Endothelial cell of umbilical vein (primary cell): ENCODE measurements at regions not wholly inside any gene's neighbourhood (a gene's known extent, or its start where the extent isn't known, plus 50 kb on each side); places are given as distances from the start of the nearest gene placed in this dataset.

Experiments used
- BruUV-seq: library from RNA; stranded (reverse); fragments of 400-500 nt; replicated peaks from 2 replicates; lab custom pipeline; 2021; lab: Mats Ljungman, UMichigan
- CTCF ChIA-PET: fragments of 300-600, 350-600 bp; sonication (Branson Sonifier 250); formaldehyde crosslinking; loops from one replicate; lab custom pipeline; 2021; ENCODE audit warnings: antibody characterized with exemption, inconsistent platforms; lab: Charles Lee
- POLR2A ChIA-PET: fragments of 300-600, 350-600 bp; sonication (Branson Sonifier 250); formaldehyde crosslinking; loops from one replicate; lab custom pipeline; 2021; ENCODE audit warnings: antibody characterized with exemption, inconsistent platforms; lab: Charles Lee
- DNase-seq: peaks from one replicate; pipeline ENCODE4 v3.0.0-alpha.2; 2011; ENCODE audit warnings: low read depth, low spot score
- FAIRE-seq: peaks from 2 replicates; lab custom pipeline; 2011; peaks lifted over from hg19 to GRCh38; lab: Jason Lieb, UNC
- H2AFZ ChIP-seq: 2 replicates; pipeline ENCODE4 v1.6.0; 2012; ENCODE audit warnings: low read depth, low read length, control low read depth, inconsistent platforms
- H3K27ac ChIP-seq: 2 replicates; pipeline ENCODE4 v1.5.1; 2011; ENCODE audit warnings: low read depth, mild to moderate bottlenecking, control low read depth, low read length, moderate library complexity; ENCODE audit not compliant: insufficient read depth
- H3K27me3 ChIP-seq, 2 experiments: 2 replicates each; pipeline versions ENCODE4 v1.6.0 to v1.6.1; 2011; ENCODE audit warnings: low read length in 2 of 2, mixed read lengths in 1 of 2; ENCODE audit not compliant: control insufficient read depth in 2 of 2, insufficient read depth in 2 of 2
- H3K36me3 ChIP-seq, 2 experiments: 2 replicates in 1 of 2; 3 replicates in 1 of 2; pipeline ENCODE4 v1.5.1; 2011; ENCODE audit warnings: low read length in 2 of 2, mild to moderate bottlenecking in 1 of 2, moderate library complexity in 1 of 2; ENCODE audit not compliant: control insufficient read depth in 2 of 2, insufficient read depth in 2 of 2; ENCODE audit errors: extremely low read depth in 1 of 2
- H3K4me1 ChIP-seq: 3 replicates; pipeline ENCODE4 v1.5.1; 2011; ENCODE audit warnings: mild to moderate bottlenecking, low read length; ENCODE audit not compliant: control insufficient read depth, insufficient read depth; ENCODE audit errors: extremely low read depth
- H3K4me2 ChIP-seq: 2 replicates; pipeline ENCODE4 v1.6.1; 2011; ENCODE audit warnings: low read length, control low read depth, mixed read lengths; ENCODE audit not compliant: insufficient read depth
- H3K4me3 ChIP-seq, 3 experiments: fragments of 200-600 bp in 1 of 3; sonication (generic), shearing (Covaris generic) in 1 of 3; replicated peaks in 1 of 3; 2 replicates each; pipeline ENCODE4 v1.5.1; 2011 to 2016; ENCODE audit warnings: control low read depth in 3 of 3, low read length in 3 of 3, mild to moderate bottlenecking in 2 of 3, inconsistent platforms in 1 of 3, low read depth in 1 of 3, moderate library complexity in 1 of 3; ENCODE audit not compliant: insufficient read depth in 1 of 3
- H3K79me2 ChIP-seq: 2 replicates; pipeline ENCODE4 v1.6.0; 2012; ENCODE audit warnings: low read length, inconsistent platforms; ENCODE audit not compliant: control insufficient read depth, insufficient read depth
- H3K9ac ChIP-seq: replicated peaks from 2 replicates; pipeline ENCODE3; 2011; ENCODE audit warnings: low read length, control low read depth; ENCODE audit not compliant: insufficient read depth; ENCODE audit errors: extremely low read depth
- H3K9me1 ChIP-seq: replicated peaks from 3 replicates; pipeline ENCODE4 v1.6.0; 2011; ENCODE audit warnings: mild to moderate bottlenecking, low read length; ENCODE audit not compliant: control insufficient read depth, insufficient read depth; ENCODE audit errors: extremely low read depth
- H3K9me3 ChIP-seq: replicated peaks from 2 replicates; pipeline ENCODE4 v1.5.1; 2012; ENCODE audit warnings: low read length, inconsistent platforms; ENCODE audit not compliant: control insufficient read depth, insufficient read depth
- H4K20me1 ChIP-seq: replicated peaks from 2 replicates; pipeline ENCODE3; 2011; ENCODE audit warnings: mild to moderate bottlenecking, low read length; ENCODE audit not compliant: control insufficient read depth, insufficient read depth; ENCODE audit errors: extremely low read depth
- CTCF ChIP-seq, 2 donors: IDR thresholded peaks; 1 replicate in 1 of 2; 2 replicates in 1 of 2; pipeline ENCODE4 v1.5.1; 2011; ENCODE audit warnings: low read length in 2 of 2, mild to moderate bottlenecking in 2 of 2, moderate library complexity in 2 of 2, control low read depth in 1 of 2, inconsistent platforms in 1 of 2, low read depth in 1 of 2; ENCODE audit not compliant: insufficient read depth in 1 of 2; ENCODE audit errors: extremely low read depth in 1 of 2
- EZH2 ChIP-seq: IDR thresholded peaks from 2 replicates; pipeline ENCODE4 v1.6.1; 2012; ENCODE audit warnings: borderline replicate concordance, low read depth, mild to moderate bottlenecking, moderate library complexity, low read length, inconsistent platforms; ENCODE audit not compliant: severe bottlenecking
- FOS ChIP-seq: IDR thresholded peaks from 2 replicates; pipeline ENCODE4 v1.6.1; 2011; ENCODE audit warnings: mild to moderate bottlenecking, low read length, moderate library complexity, borderline replicate concordance; ENCODE audit not compliant: insufficient read depth
- GATA2 ChIP-seq: IDR thresholded peaks from 2 replicates; pipeline ENCODE4 v1.7.0; 2011; ENCODE audit warnings: low read depth, mild to moderate bottlenecking, moderate library complexity, mixed read lengths, low read length; ENCODE audit not compliant: insufficient read length, insufficient read depth
- JUN ChIP-seq: IDR thresholded peaks from 2 replicates; pipeline ENCODE4 v1.6.1; 2011; ENCODE audit warnings: borderline replicate concordance, low read depth; ENCODE audit not compliant: insufficient read length, insufficient read depth
- MAX ChIP-seq: IDR thresholded peaks from 2 replicates; pipeline ENCODE4 v1.6.1; 2011; ENCODE audit not compliant: insufficient read depth, insufficient read length
- MYC ChIP-seq: IDR thresholded peaks from one replicate; pipeline ENCODE4 v1.6.1; 2011; ENCODE audit warnings: mild to moderate bottlenecking, low read depth, low read length
- POLR2A ChIP-seq: IDR thresholded peaks from 2 replicates; pipeline ENCODE4 v1.6.1; 2012; ENCODE audit warnings: low read depth, mild to moderate bottlenecking, control low read depth, low read length
- POLR2AphosphoS5 ChIP-seq: IDR thresholded peaks from 2 replicates; pipeline ENCODE4 v1.6.1; 2012; ENCODE audit warnings: low read depth, mild to moderate bottlenecking, control low read depth, low read length, moderate library complexity; ENCODE audit not compliant: insufficient read depth
- dilution Hi-C: fragments of 300-500 bp; cut with MboI; formaldehyde crosslinking; loops from one replicate; pipeline ENCODE4 v1.15.0; 2019; ENCODE audit warnings: low sequenced_read_pairs; ENCODE audit not compliant: extremely low pct_ligation_motif_present
- intact Hi-C: fragments of 100-400 bp; cut with micrococcal nuclease; formaldehyde crosslinking; loops from one replicate; pipeline ENCODE4 v1.10.0; 2022

- H3K27me3 ChIP-seq, result peaks cover 2 to 5% of the 10 kb centered on the region in 2 experiments
- intact Hi-C loops, result no loop called here
- H3K9me1 ChIP-seq, result no peaks in the 10 kb centered on the region
- TF ChIP-seq FOS (no peak), MAX (no peak), CTCF (IDR thresholded peaks at IDR 0.05; ENCODE audit: extremely low read depth in 1 of 2, insufficient read depth in 1 of 2, low read depth in 1 of 2, low read length in 2 of 2) (no peak), POLR2AphosphoS5 (no peak)
- CTCF ChIA-PET, result no interaction called here
- no peak overlapping the region for H2AFZ ChIP-seq
- dilution Hi-C loops, result no loop called here
- BruUV-seq, result no TSS peak
- POLR2A ChIA-PET, result no interaction called here
- H3K36me3 ChIP-seq, result no peaks in the 10 kb centered on the region
- H3K9ac ChIP-seq, result no peak overlapping the region
- no peak for DNase-seq
- H4K20me1 ChIP-seq, result no peaks in the 10 kb centered on the region
- no peaks in the 10 kb centered on the region for H3K4me1 ChIP-seq
- no peak overlapping the region for H3K4me3 ChIP-seq
- no peak for FAIRE-seq
- H3K4me2 ChIP-seq, result no peak overlapping the region
- no peaks in the 10 kb centered on the region for H3K9me3 ChIP-seq
- H3K79me2 ChIP-seq, result no peaks in the 10 kb centered on the region
- no peak overlapping the region for H3K27ac ChIP-seq
Measured at GRCh38 chr5:81908044-81908443, 63.8 kb upstream of the ATG10 start.

DNA sequence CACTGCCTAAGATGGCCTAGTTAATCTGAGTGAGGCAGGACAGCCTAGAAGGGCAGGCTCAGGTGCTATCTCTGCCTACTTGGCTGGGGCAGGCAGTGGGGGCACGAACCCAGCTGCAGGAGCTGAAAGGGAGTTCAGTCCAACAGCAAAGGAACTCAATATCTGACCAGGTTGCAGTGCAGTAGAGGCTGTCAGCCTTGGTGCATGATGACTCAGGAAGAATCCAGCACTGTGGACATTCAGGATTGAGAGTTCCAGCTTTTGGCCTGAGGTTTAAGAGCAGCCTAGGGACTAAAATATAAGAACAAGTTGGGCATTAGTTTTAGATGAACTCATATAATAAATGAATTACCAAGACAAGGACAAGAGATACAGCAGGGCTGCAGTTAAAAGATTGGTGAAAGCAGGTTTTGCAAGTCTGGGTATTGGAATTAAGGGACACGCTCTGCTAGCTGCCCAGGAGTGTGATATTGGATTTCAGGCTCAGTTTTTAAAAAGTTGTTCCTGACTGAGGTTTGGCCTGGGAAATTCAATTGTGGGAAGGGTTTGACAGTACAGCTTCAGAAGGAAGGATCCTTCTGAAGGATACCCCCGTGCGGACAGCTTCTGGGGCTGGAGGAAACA, 64.7 kb upstream of the ATG10 start:
- FAIRE-seq, result no peak
- Histone ChIP-seq H3K4me2 (no peak overlapping the region), H3K79me2 (no peaks in the 10 kb centered on the region), H3K27ac (no peak overlapping the region), H4K20me1 (no peaks in the 10 kb centered on the region), H3K36me3 (no peaks in the 10 kb centered on the region), H2AFZ (no peak overlapping the region), H3K27me3 (peaks cover 2 to 5% of the 10 kb centered on the region in 2 experiments), H3K9me3 (no peaks in the 10 kb centered on the region), H3K4me1 (no peaks in the 10 kb centered on the region), H3K9ac (no peak overlapping the region), H3K4me3 (no peak overlapping the region), H3K9me1 (no peaks in the 10 kb centered on the region)
- TF ChIP-seq GATA2 (no peak), EZH2 (no peak), FOS (no peak), CTCF (IDR thresholded peaks at IDR 0.05; ENCODE audit: extremely low read depth in 1 of 2, insufficient read depth in 1 of 2, low read depth in 1 of 2, low read length in 2 of 2) (no peak), JUN (no peak), POLR2A (no peak), MAX (no peak), MYC (no peak), POLR2AphosphoS5 (no peak)
- no peak for DNase-seq
- intact Hi-C loops (no loop called here), dilution Hi-C loops (no loop called here)
- ChIA-PET CTCF (interaction anchor here (1.1 to 2.0 kb wide), 2 partner anchors 19 to 259 kb away, joined by 3 to 4 read pairs; no protein-coding TSS in a partner anchor), POLR2A (no interaction called here)
- BruUV-seq, result no TSS peak
